ENCODE measurements at regions not wholly inside any gene's neighbourhood (a gene's known extent, or its start where the extent isn't known, plus 50 kb on each side); places are given as distances from the start of the nearest gene placed in this dataset.

DNA sequence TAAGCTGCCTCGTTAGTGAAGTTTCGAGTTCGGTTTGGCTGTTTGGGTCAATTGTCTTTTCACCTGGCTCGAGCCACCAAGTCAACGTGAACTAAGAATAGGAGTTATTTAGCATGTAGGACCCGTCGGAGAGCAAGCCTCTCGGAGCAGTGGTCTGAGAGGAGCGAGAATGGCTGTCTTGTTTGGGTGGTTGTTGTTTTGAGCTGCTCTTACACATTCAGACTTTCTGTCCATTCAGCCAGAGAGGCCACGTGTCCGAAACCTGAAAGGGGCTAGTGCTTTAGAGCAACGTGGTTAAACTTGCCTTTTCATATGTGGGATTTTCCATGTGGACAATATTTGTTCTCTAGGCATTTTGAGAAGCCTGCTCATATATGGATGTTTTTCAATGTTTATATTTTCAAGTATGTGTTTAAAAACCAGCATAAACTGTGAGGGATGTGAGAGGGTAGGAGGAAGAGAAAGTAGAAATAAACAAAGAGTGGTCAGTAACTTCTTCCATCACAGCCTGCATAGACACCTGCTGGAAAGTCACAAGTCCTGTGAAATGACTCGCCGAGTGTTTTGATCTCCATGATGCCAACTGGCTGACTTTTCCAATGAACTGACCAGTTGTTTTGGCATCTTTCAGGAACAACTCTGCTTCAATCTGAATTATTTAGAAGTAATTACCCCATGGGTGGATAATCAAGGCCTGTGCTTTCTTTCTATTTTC lies 221.0 kb downstream of the ASCL1 start (continued):
- TF ChIP-seq EP300 (IDR thresholded peaks at IDR 0.05; ENCODE audit: borderline replicate concordance in 1 of 2, low read depth in 2 of 2, low read length in 2 of 2) (no peak), EZH2 (IDR thresholded peaks at IDR 0.05; ENCODE audit: low read depth, low read length, severe bottlenecking) (no peak), CBX5 (IDR thresholded peaks at IDR 0.05; ENCODE audit: low read depth, low read length) (no peak), TAF1 (IDR thresholded peaks at IDR 0.05; ENCODE audit: low read depth, low read length) (no peak), SIN3A (conservative IDR thresholded peaks at IDR 0.05 in 1 of 2, IDR thresholded peaks at IDR 0.05 in 1 of 2; ENCODE audit: low read depth in 1 of 2, low read length in 2 of 2) (no peak)
